GM21786 (cell line): ENCODE measurements at regions not wholly inside any gene's neighbourhood (a gene's known extent, or its start where the extent isn't known, plus 50 kb on each side); places are given as distances from the start of the nearest gene placed in this dataset.

Experiments
- ATAC-seq: cut with Tn5 transposase; IDR thresholded peaks from one replicate; pipeline ENCODE4 v1.9.1; 2021; ENCODE audit not compliant: unreplicated experiment

- no peak for ATAC-seq
Observed at GRCh38 chr3:193780397-193780796, 187.4 kb downstream of the OPA1 start.

DNA sequence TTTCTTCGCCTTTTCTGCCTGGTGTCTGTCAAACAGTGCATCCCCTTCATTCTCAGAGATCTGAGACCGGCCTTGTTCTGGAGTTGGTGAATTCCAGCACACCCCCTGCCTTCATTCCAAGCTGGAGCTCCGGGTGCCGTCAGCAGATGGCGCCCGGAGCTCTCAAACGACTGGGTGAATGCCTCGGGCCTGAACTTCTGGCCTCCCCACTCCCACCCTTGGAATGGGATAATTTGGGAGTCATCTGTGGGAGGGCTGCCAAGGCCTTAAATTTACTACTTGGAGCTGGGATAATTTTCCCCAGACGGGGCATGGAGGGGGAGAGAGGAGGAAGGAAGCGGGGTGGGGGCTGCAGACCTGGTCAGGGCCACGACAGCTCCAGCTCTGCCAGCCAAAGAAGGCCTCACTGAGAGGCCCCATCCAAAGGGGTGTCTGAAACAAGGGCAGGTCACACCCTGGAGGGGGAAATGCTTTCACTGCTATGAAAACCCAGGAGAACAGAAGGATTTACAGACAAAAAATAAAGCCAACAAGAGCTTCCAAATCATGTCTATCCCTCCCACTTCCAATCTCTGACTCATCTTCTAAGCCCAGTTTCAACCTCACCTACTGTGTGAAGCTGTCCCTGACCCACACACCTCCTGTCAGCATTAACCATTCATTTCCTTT is 187.9 kb downstream of the OPA1 start:
- no peak for ATAC-seq

- no peak for ATAC-seq
Observed at GRCh38 chr3:193782276-193782647, 189.3 kb downstream of the OPA1 start.

DNA sequence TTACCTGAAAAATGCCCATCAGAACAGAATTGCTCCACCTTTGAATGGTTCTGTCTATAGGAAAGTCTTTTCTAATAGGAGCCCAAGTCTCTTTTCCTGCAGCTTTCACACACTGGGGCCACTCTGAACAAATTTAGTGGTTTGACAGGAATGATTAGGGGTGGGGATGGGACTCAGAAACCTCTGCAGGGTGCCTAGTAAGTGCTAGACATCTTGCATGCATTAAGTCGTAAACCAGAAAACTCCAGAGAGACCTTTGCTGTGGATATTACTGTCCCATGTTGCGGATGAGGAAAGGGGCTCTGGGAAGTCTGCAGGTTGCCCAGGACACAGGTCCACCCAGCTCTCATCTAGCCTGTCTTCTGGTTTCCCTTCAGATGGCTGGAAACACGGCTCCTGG is 189.7 kb downstream of the OPA1 start:
- ATAC-seq, result no peak

DNA sequence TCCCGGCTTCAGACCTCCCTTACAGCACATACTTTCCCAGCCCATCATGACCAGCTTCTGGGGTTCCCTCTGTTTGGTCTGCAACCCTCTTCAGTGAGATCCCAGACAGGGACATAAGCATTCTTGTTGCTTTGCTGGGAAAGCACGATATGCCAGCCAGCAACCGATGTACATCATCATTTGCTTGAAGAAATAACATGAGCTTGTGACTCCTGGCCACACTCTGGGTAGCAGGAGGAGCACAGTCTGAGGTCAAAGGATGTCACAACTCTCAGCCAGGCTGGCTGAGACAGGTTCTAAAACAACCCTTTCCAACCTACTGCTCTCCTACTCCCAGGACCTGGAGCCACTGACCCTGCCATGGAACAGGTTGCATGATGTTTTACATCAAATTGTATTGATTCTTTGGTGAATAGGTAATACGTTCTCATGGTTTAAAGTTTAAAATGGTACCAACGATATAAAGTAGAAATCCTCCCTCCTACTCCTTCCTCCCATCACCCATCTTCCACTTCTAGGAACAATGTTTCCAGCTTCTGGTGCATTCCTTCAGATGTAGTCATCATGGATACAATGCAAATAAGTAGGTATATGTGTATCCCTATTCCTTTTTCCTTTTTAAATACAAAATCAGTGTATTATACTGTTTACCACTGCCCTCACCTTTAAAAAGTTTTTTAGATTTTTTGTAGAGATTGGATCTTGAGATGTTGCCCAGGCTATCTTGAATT is 190.3 kb downstream of the OPA1 start:
- ATAC-seq, result no peak

GRCh38 chr3:193784822-193785221 is 191.8 kb downstream of the OPA1 start:
- no peak for ATAC-seq

- no peak for ATAC-seq
Observed at GRCh38 chr3:193787496-193787870, 194.5 kb downstream of the OPA1 start.

DNA sequence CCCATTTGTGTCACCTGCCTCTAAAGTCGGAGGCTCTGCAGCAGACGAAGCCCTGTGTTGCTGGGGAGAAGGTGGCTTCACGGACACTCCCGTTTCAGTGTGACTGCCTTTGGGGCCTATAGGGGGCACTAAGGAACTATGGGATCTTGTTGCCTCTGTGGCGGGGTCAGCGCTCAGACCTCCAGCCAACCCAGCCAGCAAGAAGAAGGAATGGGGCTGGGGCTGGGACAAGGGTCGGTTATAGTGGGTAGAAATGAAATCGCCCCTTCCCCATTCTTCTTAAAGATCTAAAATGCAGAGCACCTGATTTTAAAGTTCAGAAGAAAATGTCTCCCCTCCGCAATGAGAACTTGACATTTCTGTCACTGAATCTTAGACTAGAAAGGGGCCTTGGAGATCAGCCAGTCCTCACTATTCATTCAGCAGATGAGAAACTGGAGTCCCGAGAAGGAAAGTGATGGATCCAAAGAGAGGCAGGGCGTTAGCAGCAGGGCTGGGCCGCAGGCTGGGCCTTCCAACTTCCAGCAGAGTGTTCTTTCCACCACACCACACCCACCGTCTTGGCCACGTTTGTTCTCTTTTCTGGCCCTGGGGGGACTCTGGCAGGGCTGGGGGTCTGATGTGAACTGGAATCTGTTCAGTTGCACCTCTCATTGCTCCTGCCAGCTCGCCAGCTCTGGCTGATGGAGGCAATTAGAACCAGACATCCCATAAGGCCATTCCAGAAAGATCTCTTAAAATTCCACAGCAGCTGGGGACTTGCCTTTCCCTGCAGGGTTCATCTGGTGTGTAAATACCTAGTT is 195.4 kb downstream of the OPA1 start:
- ATAC-seq, result peak; percentile 70

GRCh38 chr3:193789455-193789854 is 196.4 kb downstream of the OPA1 start:
- ATAC-seq, result no peak

GRCh38 chr3:193790086-193790990 is 197.3 kb downstream of the OPA1 start:
- ATAC-seq, result no peak

GRCh38 chr3:193791041-193792032 is 198.3 kb downstream of the OPA1 start:
- ATAC-seq, result no peak

GRCh38 chr3:193793123-193793522 is 200.1 kb downstream of the OPA1 start:
- no peak for ATAC-seq

DNA sequence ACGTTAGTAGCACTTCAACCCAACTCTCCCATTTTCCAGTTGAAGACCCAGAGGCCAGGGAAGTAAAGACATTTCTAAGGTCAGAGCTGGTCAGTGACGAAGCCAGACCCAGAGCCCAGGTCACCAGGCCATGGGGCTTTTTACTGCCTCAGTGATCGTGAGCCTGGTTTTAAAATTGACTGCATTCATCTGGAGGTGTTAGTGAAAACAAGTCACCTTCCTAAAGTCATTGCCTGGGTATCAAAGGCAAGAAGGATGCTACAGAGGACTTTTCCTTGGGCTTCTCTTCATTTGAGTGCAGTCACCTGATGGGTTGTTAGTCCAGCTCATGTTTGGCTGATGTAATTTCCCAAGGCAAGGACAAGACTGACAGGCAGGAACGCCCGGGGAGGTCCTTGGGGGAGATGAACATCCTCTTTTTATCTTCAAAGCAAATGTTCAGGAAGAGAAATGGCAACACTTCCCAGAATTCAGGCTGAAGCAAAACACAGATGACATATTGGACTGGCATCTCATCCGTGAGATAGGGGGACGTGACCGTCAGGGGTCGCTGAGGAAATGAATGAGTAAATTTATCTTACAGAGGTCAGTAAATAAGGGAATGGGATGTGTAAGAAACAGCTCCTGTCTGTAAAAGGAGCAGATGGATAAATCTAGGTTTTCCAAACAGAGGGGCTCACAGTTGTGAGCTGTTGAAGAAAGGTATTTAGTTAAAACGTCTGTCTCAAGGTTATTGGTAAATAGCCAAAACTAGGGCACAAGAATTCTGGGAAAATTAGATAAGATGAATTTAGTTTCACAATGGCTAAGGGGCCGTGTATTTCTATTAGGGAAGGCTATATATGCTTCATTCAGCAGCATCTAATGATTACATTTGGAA is 201.2 kb downstream of the OPA1 start:
- ATAC-seq, result no peak

DNA sequence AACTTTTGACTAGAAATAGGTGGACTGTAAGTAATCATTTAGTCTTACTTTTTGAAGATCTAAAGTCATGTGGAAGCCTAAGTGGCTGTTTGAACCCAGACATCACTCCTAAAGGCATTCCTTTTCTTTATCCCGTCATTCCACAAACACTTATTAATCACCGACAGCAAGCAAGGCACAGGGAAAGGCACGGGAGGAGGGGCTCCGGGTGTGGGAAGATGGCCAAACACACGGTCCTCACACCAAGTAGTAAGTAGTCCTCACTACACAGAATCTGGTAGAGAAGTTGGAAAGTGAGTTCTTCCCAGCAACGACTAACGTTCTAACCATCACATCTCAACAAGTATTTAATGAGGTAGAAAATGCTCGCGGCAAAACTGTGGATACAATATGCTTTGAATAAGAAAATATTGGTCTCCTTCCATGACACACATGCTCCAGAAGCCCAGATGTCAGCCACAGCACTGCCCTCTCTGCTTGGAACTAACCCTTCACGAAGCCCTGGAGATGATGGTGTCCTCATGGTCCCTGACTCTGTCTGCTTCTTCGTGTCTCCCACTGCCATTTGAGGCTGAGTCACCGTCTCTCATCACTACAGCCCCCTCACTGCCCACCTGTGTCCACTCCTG is 202.2 kb downstream of the OPA1 start:
- ATAC-seq, result no peak

GRCh38 chr3:193796089-193796488 is 203.1 kb downstream of the OPA1 start:
- no peak for ATAC-seq

GRCh38 chr3:193797566-193797965 is 204.6 kb downstream of the OPA1 start:
- no peak for ATAC-seq

- no peak for ATAC-seq
Observed at GRCh38 chr3:193798051-193798450, 205.0 kb downstream of the OPA1 start.
